Colonic mucosa (tissue), 4 donors: ENCODE measurements at regions not wholly inside any gene's neighbourhood (a gene's known extent, or its start where the extent isn't known, plus 50 kb on each side); places are given as distances from the start of the nearest gene placed in this dataset.
A peak's percentile ranks its signal among the peaks of the same experiment; 100 is the strongest.

Experiments used
- DNase-seq: peaks from one replicate; pipeline ENCODE4 v3.0.0-alpha.2; 2020
- H3K27ac ChIP-seq: fragments of 200-600 bp; one replicate; pipeline ENCODE4 v1.8.0; 2021
- H3K27me3 ChIP-seq: fragments of 200-600 bp; one replicate; pipeline ENCODE4 v1.8.0; 2021
- H3K36me3 ChIP-seq: fragments of 200-600 bp; one replicate; pipeline ENCODE4 v1.8.0; 2021
- H3K4me1 ChIP-seq: fragments of 200-600 bp; one replicate; pipeline ENCODE4 v1.8.0; 2021; ENCODE audit warnings: mild to moderate bottlenecking
- H3K4me3 ChIP-seq: fragments of 200-600 bp; one replicate; pipeline ENCODE4 v1.8.0; 2021
- H3K9ac ChIP-seq, 2 donors: one replicate each; pipeline ENCODE4 v1.7.0; 2013; ENCODE audit warnings: control low read depth in 2 of 2, low read depth in 2 of 2, low read length in 2 of 2
- H3K9me3 ChIP-seq: fragments of 200-600 bp; one replicate; pipeline ENCODE4 v1.8.0; 2021
- CTCF ChIP-seq: fragments of 200-600 bp; IDR thresholded peaks from one replicate; pipeline ENCODE4 v1.8.0; 2022; ENCODE audit warnings: antibody characterized with exemption, mild to moderate bottlenecking
- intact Hi-C: fragments of 100-400 bp; cut with DNase I; formaldehyde crosslinking; loops from one replicate; pipeline ENCODE4 v1.14.1; 2022
- donor health status: healthy.
- donor health status: DM: no; HTN: no; CAD: no.
- donor health status: DM: no; HTN: no; CAD: no.

GRCh38 chr15:69756440-69756839, 303.8 kb downstream of the RPLP1 start:
- intact Hi-C loops, result no loop called here
- H3K4me1 ChIP-seq, result peaks cover 3% of the 10 kb centered on the region
- no peaks in the 10 kb centered on the region for H3K9me3 ChIP-seq

GRCh38 chr15:69757186-69757585, 304.6 kb downstream of the RPLP1 start:
- peaks cover 3% of the 10 kb centered on the region for H3K4me1 ChIP-seq
- no peak overlapping the region for H3K27ac ChIP-seq
- H3K9ac ChIP-seq, result no peak overlapping the region
- no peaks in the 10 kb centered on the region for H3K36me3 ChIP-seq
- DNase-seq, result no peak
- H3K4me3 ChIP-seq, result no peak overlapping the region
- H3K9me3 ChIP-seq, result no peaks in the 10 kb centered on the region
- intact Hi-C loops, result no loop called here
- TF ChIP-seq CTCF, result no peak
- H3K27me3 ChIP-seq, result no peaks in the 10 kb centered on the region

More at GRCh38 chr15:69756440-69756839, 303.8 kb downstream of the RPLP1 start:
- H3K4me3 ChIP-seq, result no peak overlapping the region
- H3K9ac ChIP-seq, result no peak overlapping the region
- H3K27ac ChIP-seq, result no peak overlapping the region
- no peaks in the 10 kb centered on the region for H3K27me3 ChIP-seq
- no peak for TF ChIP-seq CTCF
- no peak for DNase-seq
- no peaks in the 10 kb centered on the region for H3K36me3 ChIP-seq

DNA sequence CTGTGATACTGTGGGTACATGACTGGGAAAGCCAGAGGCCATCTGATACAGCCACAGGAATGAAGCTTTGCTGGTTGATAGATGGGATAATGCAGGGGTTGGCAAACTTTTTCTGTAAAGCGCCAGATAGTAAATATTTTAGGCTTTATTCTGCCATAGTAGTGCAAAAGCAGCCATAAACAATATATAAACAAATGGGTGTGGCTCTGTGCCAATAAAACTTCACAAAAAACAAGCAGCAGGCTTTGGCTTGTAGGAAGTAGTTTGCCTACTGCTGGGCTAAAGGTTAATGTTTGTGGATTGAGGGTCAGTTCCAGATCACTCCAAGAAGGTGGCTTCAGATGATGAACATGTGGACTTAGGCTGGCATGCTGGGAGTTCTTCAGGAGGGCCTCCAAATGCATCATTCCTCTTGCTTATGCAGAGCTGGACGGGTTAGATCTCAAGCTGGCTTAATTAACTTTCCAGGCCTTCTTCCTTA, 305.7 kb downstream of the RPLP1 start:
- no peaks in the 10 kb centered on the region for H3K27me3 ChIP-seq
- no peak for DNase-seq
- H3K4me3 ChIP-seq, result no peak overlapping the region
- no peak for TF ChIP-seq CTCF
- no peak overlapping the region for H3K27ac ChIP-seq
- no peaks in the 10 kb centered on the region for H3K36me3 ChIP-seq
- H3K9me3 ChIP-seq, result no peaks in the 10 kb centered on the region
- H3K9ac ChIP-seq, result no peak overlapping the region
- peaks cover 3% of the 10 kb centered on the region for H3K4me1 ChIP-seq
- intact Hi-C loops, result no loop called here

GRCh38 chr15:69758810-69759790, 306.5 kb downstream of the RPLP1 start:
- no peaks in the 10 kb centered on the region for H3K36me3 ChIP-seq
- H3K27ac ChIP-seq, result no peak overlapping the region
- no peak overlapping the region for H3K4me3 ChIP-seq
- peaks cover 3% of the 10 kb centered on the region for H3K4me1 ChIP-seq
- no peaks in the 10 kb centered on the region for H3K27me3 ChIP-seq
- TF ChIP-seq CTCF, result no peak
- peak; percentile 60 for DNase-seq
- intact Hi-C loops, result no loop called here
- H3K9ac ChIP-seq, result no peak overlapping the region
- no peaks in the 10 kb centered on the region for H3K9me3 ChIP-seq

DNA sequence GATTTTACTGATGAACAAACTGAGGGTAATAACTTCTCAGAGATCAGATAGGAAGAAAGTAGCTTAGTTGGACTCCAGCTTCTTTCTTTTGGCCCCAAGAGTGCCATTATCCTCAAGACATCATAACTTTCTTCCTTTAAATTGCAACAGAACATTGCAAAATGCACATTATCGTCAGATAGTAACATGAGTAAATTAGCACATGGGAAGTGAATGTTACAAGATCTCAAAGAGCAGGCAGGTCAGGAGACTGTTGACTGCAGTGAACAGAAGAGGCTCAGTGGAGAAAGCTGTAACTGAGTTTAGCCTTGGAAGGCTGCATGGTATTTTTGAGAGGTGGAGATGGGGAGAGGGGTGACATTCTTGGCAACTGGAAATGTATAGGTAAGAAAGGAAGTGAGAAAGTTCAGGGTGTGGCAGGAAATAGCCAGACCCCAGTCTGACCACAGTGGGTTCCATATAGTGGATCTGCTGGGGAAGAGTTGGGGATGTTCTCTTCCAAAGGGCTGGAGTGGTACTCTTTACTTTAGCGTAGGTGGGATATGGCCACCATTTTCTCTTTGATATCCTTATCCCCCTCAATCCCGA, 307.7 kb downstream of the RPLP1 start:
- H3K9ac ChIP-seq, result no peak overlapping the region
- intact Hi-C loops, result no loop called here
- no peaks in the 10 kb centered on the region for H3K27me3 ChIP-seq
- no peak for DNase-seq
- no peak for TF ChIP-seq CTCF
- no peaks in the 10 kb centered on the region for H3K9me3 ChIP-seq
- no peaks in the 10 kb centered on the region for H3K36me3 ChIP-seq
- H3K4me3 ChIP-seq, result no peak overlapping the region
- H3K27ac ChIP-seq, result no peak overlapping the region
- peaks cover 3% of the 10 kb centered on the region for H3K4me1 ChIP-seq
